ENCODE measurements at regions not wholly inside any gene's neighbourhood (a gene's known extent, or its start where the extent isn't known, plus 50 kb on each side); places are given as distances from the start of the nearest gene placed in this dataset.

GRCh38 chr21:32900814-32901213, 124.9 kb upstream of the OLIG2 start:
- TF ChIP-seq CTCF (IDR thresholded peaks at IDR 0.05; ENCODE audit: low read depth, low read length) = no peak
- no peak for DNase-seq (ENCODE audit: low read depth in 2 of 2)
- H3K4me3 ChIP-seq (replicated peaks in 1 of 2; ENCODE audit: low read depth in 2 of 2, low read length in 2 of 2) = no peak overlapping the region

GRCh38 chr21:32907521-32907920, 118.2 kb upstream of the OLIG2 start:
- no peak for DNase-seq (ENCODE audit: low read depth in 2 of 2)
- no peak overlapping the region for H3K4me3 ChIP-seq (replicated peaks in 1 of 2; ENCODE audit: low read depth in 2 of 2, low read length in 2 of 2)
- no peak for TF ChIP-seq CTCF (IDR thresholded peaks at IDR 0.05; ENCODE audit: low read depth, low read length)

- DNase-seq (ENCODE audit: low read depth in 2 of 2) = no peak
- H3K4me3 ChIP-seq (replicated peaks in 1 of 2; ENCODE audit: low read depth in 2 of 2, low read length in 2 of 2) = no peak overlapping the region
- no peak for TF ChIP-seq CTCF (IDR thresholded peaks at IDR 0.05; ENCODE audit: low read depth, low read length)
Observed at GRCh38 chr21:32908534-32908933, 117.2 kb upstream of the OLIG2 start.

- no peak for DNase-seq (ENCODE audit: low read depth in 2 of 2)
- H3K4me3 ChIP-seq (replicated peaks in 1 of 2; ENCODE audit: low read depth in 2 of 2, low read length in 2 of 2) = no peak overlapping the region
- no peak for TF ChIP-seq CTCF (IDR thresholded peaks at IDR 0.05; ENCODE audit: low read depth, low read length)
Observed at GRCh38 chr21:32909393-32909792, 116.3 kb upstream of the OLIG2 start.

GRCh38 chr21:32914424-32915039, 111.2 kb upstream of the OLIG2 start:
- no peak overlapping the region for H3K4me3 ChIP-seq (replicated peaks in 1 of 2; ENCODE audit: low read depth in 2 of 2, low read length in 2 of 2)
- no peak for TF ChIP-seq CTCF (IDR thresholded peaks at IDR 0.05; ENCODE audit: low read depth, low read length)
- no peak for DNase-seq (ENCODE audit: low read depth in 2 of 2)

- no peak overlapping the region for H3K4me3 ChIP-seq (replicated peaks in 1 of 2; ENCODE audit: low read depth in 2 of 2, low read length in 2 of 2)
- no peak for TF ChIP-seq CTCF (IDR thresholded peaks at IDR 0.05; ENCODE audit: low read depth, low read length)
- DNase-seq (ENCODE audit: low read depth in 2 of 2) = no peak
Observed at GRCh38 chr21:32915099-32915498, 110.6 kb upstream of the OLIG2 start.

- no peak overlapping the region for H3K4me3 ChIP-seq (replicated peaks in 1 of 2; ENCODE audit: low read depth in 2 of 2, low read length in 2 of 2)
- DNase-seq (ENCODE audit: low read depth in 2 of 2) = no peak
- TF ChIP-seq CTCF (IDR thresholded peaks at IDR 0.05; ENCODE audit: low read depth, low read length) = no peak
Observed at GRCh38 chr21:32916088-32916487, 109.6 kb upstream of the OLIG2 start.
